DND-41 (cell line): ENCODE measurements at regions not wholly inside any gene's neighbourhood (a gene's known extent, or its start where the extent isn't known, plus 50 kb on each side); places are given as distances from the start of the nearest gene placed in this dataset.
"Not testable (repeated sequence)": the region's sequence is repeated elsewhere in the genome, so short reads cannot be mapped to it uniquely, and the experiment has no call there.

Experiments used
- ATAC-seq: fragments of 200-7000 bp; cut with Tn5 transposase; 3 replicates; pipeline ENCODE4 v1.9.1; 2021; ENCODE audit warnings: low read depth; ENCODE audit not compliant: insufficient read depth
- DNase-seq: peaks from one replicate; pipeline ENCODE4 v3.0.0-alpha.2; 2020
- H2AFZ ChIP-seq: 2 replicates; pipeline ENCODE4 v1.6.0; 2012; ENCODE audit warnings: low read depth, low read length
- H3K27ac ChIP-seq: 2 replicates; pipeline ENCODE4 v1.5.1; 2012; ENCODE audit warnings: low read length, inconsistent platforms
- H3K27me3 ChIP-seq: fragments of 200-600 bp; sonication (generic); 2 replicates; pipeline ENCODE4 v1.6.0; 2012; ENCODE audit warnings: low read length, mild to moderate bottlenecking, inconsistent platforms; ENCODE audit not compliant: insufficient read depth, poor library complexity
- H3K36me3 ChIP-seq: 2 replicates; pipeline ENCODE4 v1.5.1; 2012; ENCODE audit warnings: low read length, inconsistent platforms; ENCODE audit not compliant: insufficient read depth
- H3K4me1 ChIP-seq: 2 replicates; pipeline ENCODE4 v1.5.1; 2012; ENCODE audit warnings: mild to moderate bottlenecking, low read length; ENCODE audit not compliant: insufficient read depth
- H3K4me2 ChIP-seq: 2 replicates; pipeline ENCODE4 v1.6.0; 2012; ENCODE audit warnings: mild to moderate bottlenecking, moderate library complexity, low read length, inconsistent platforms; ENCODE audit not compliant: insufficient read depth
- H3K4me3 ChIP-seq, 2 experiments: fragments of 200-600 bp in 1 of 2; shearing (Covaris generic) in 1 of 2; 2 replicates each; pipeline ENCODE4 v1.5.1; 2012 to 2016; ENCODE audit warnings: inconsistent platforms in 2 of 2, low read length in 2 of 2, mild to moderate bottlenecking in 2 of 2, low read depth in 1 of 2, moderate library complexity in 1 of 2
- H3K79me2 ChIP-seq: 2 replicates; pipeline ENCODE4 v1.6.0; 2012; ENCODE audit warnings: low read length, inconsistent platforms; ENCODE audit not compliant: insufficient read depth
- H3K9ac ChIP-seq: 2 replicates; pipeline ENCODE4 v1.6.0; 2012; ENCODE audit warnings: low read depth, mild to moderate bottlenecking, inconsistent platforms, low read length, moderate library complexity
- H3K9me3 ChIP-seq: 2 replicates; pipeline ENCODE4 v1.5.1; 2012; ENCODE audit warnings: low read length, moderate library complexity, mild to moderate bottlenecking, inconsistent platforms; ENCODE audit not compliant: insufficient read depth, severe bottlenecking
- H4K20me1 ChIP-seq: 2 replicates; pipeline ENCODE4 v1.6.0; 2012; ENCODE audit warnings: low read length; ENCODE audit not compliant: insufficient read depth
- CTCF ChIP-seq: IDR thresholded peaks from 2 replicates; pipeline ENCODE4 v1.5.1; 2012; ENCODE audit warnings: borderline replicate concordance, low read length, moderate library complexity, mild to moderate bottlenecking; ENCODE audit not compliant: poor library complexity, severe bottlenecking; ENCODE audit errors: extremely low read depth
- EZH2 ChIP-seq: IDR thresholded peaks from 3 replicates; pipeline ENCODE4 v1.6.1; 2012; ENCODE audit warnings: borderline replicate concordance, low read depth, mild to moderate bottlenecking, moderate library complexity, low read length, inconsistent platforms; ENCODE audit not compliant: severe bottlenecking

- DNase-seq (no peak), ATAC-seq (no peak)
- Histone ChIP-seq H3K4me1 (peaks cover 14% of the 10 kb centered on the region), H3K79me2 (no peaks in the 10 kb centered on the region), H3K9me3 (no peaks in the 10 kb centered on the region), H3K27me3 (no peaks in the 10 kb centered on the region), H2AFZ (no peak overlapping the region), H3K36me3 (no peaks in the 10 kb centered on the region), H4K20me1 (no peaks in the 10 kb centered on the region), H3K4me3 (no peak overlapping the region), H3K27ac (no peak overlapping the region), H3K4me2 (no peak overlapping the region), H3K9ac (no peak overlapping the region)
- TF ChIP-seq EZH2, result no peak
- no peak for TF ChIP-seq CTCF
Observed at GRCh38 chr12:75750716-75751306, 239.4 kb upstream of the KRR1 start.

- not testable (repeated sequence) for H2AFZ ChIP-seq, H3K9ac ChIP-seq, H3K9me3 ChIP-seq, H3K4me1 ChIP-seq, DNase-seq, H3K79me2 ChIP-seq, H3K27me3 ChIP-seq, ATAC-seq, H3K4me2 ChIP-seq, H3K36me3 ChIP-seq, H3K4me3 ChIP-seq, H4K20me1 ChIP-seq, H3K27ac ChIP-seq
Observed at GRCh38 chr12:75748990-75749389, 237.6 kb upstream of the KRR1 start.

GRCh38 chr12:75748136-75748535, 236.7 kb upstream of the KRR1 start:
- H3K79me2 ChIP-seq, result no peaks in the 10 kb centered on the region
- H3K9ac ChIP-seq, result no peak overlapping the region
- no peak for TF ChIP-seq EZH2
- TF ChIP-seq CTCF, result no peak
- DNase-seq, result no peak
- H3K27me3 ChIP-seq, result no peaks in the 10 kb centered on the region
- no peak overlapping the region for H3K4me2 ChIP-seq
- no peaks in the 10 kb centered on the region for H3K36me3 ChIP-seq
- H3K4me1 ChIP-seq, result no peaks in the 10 kb centered on the region
- H3K4me3 ChIP-seq, result no peak overlapping the region; a peak in 1 of 4 replicates
- H4K20me1 ChIP-seq, result no peaks in the 10 kb centered on the region
- no peaks in the 10 kb centered on the region for H3K9me3 ChIP-seq
- no peak for ATAC-seq
- H3K27ac ChIP-seq, result no peak overlapping the region
- H2AFZ ChIP-seq, result no peak overlapping the region

GRCh38 chr12:75747572-75748021, 236.2 kb upstream of the KRR1 start:
- ATAC-seq (no peak), DNase-seq (no peak)
- Histone ChIP-seq H3K4me2 (no peak overlapping the region), H4K20me1 (no peaks in the 10 kb centered on the region), H3K4me3 (no peak overlapping the region; a peak in 1 of 4 replicates), H3K36me3 (no peaks in the 10 kb centered on the region), H3K9ac (no peak overlapping the region), H3K4me1 (no peaks in the 10 kb centered on the region), H3K79me2 (no peaks in the 10 kb centered on the region), H3K9me3 (no peaks in the 10 kb centered on the region), H2AFZ (no peak overlapping the region), H3K27me3 (no peaks in the 10 kb centered on the region), H3K27ac (no peak overlapping the region)
- TF ChIP-seq EZH2 (no peak), CTCF (no peak)
